CD14-positive monocyte (primary cell): ENCODE measurements at regions not wholly inside any gene's neighbourhood (a gene's known extent, or its start where the extent isn't known, plus 50 kb on each side); places are given as distances from the start of the nearest gene placed in this dataset.

ENCODE experiments used
- DNase-seq, 3 donors: peaks; one replicate each; pipeline ENCODE4 v3.0.0-alpha.2; 2011 to 2022
- H2AFZ ChIP-seq: 2 replicates; pipeline ENCODE4 v1.6.0; 2012; ENCODE audit warnings: mild to moderate bottlenecking, low read depth, low read length, inconsistent platforms; ENCODE audit not compliant: insufficient read depth, poor library complexity, severe bottlenecking
- H3K27ac ChIP-seq, 2 donors: 1 replicate in 1 of 2; 2 replicates in 1 of 2; pipeline ENCODE4 v1.5.1; 2012 to 2013; ENCODE audit warnings: low read length in 2 of 2, control low read depth in 1 of 2, inconsistent platforms in 1 of 2, low read depth in 1 of 2, mild to moderate bottlenecking in 1 of 2
- H3K27me3 ChIP-seq, 2 donors: one replicate each; pipeline versions ENCODE4 v1.6.0 to v1.6.1; 2011 to 2013; ENCODE audit warnings: low read length in 2 of 2; ENCODE audit not compliant: control insufficient read depth in 2 of 2, insufficient read depth in 2 of 2
- H3K36me3 ChIP-seq, 2 donors: replicated peaks in 1 of 2; 1 replicate in 1 of 2; 2 replicates in 1 of 2; pipeline versions ENCODE4 v1.5.1 to v1.6.1; 2012 to 2013; ENCODE audit warnings: low read length in 2 of 2, control low read depth in 1 of 2, inconsistent platforms in 1 of 2, mild to moderate bottlenecking in 1 of 2; ENCODE audit not compliant: insufficient read depth in 2 of 2, control insufficient read depth in 1 of 2
- H3K4me1 ChIP-seq, 2 donors: 1 replicate in 1 of 2; 2 replicates in 1 of 2; pipeline versions ENCODE4 v1.5.1 to v1.6.1; 2012 to 2013; ENCODE audit warnings: low read length in 2 of 2, control low read depth in 1 of 2, inconsistent platforms in 1 of 2, mild to moderate bottlenecking in 1 of 2, moderate library complexity in 1 of 2; ENCODE audit not compliant: insufficient read depth in 2 of 2, control insufficient read depth in 1 of 2
- H3K4me2 ChIP-seq: replicated peaks from 2 replicates; pipeline ENCODE3; 2012; ENCODE audit warnings: low read length, moderate library complexity, mild to moderate bottlenecking; ENCODE audit not compliant: poor library complexity, severe bottlenecking; ENCODE audit errors: extremely low read depth
- H3K4me3 ChIP-seq, 3 experiments: fragments of 200-600 bp in 1 of 3; sonication (generic) in 1 of 3; replicated peaks in 1 of 3; 1 replicate in 2 of 3; 2 replicates in 1 of 3; pipeline ENCODE4 v1.5.1; 2011 to 2013; ENCODE audit warnings: low read length in 3 of 3, mild to moderate bottlenecking in 3 of 3, control low read depth in 2 of 3, low read depth in 2 of 3, inconsistent platforms in 1 of 3, moderate library complexity in 1 of 3
- H3K79me2 ChIP-seq: 2 replicates; pipeline ENCODE4 v1.6.0; 2012; ENCODE audit warnings: mild to moderate bottlenecking, control low read depth, inconsistent platforms, low read length, moderate library complexity; ENCODE audit not compliant: insufficient read depth
- H3K9ac ChIP-seq: 2 replicates; pipeline ENCODE4 v1.6.0; 2017; ENCODE audit warnings: low read length, mild to moderate bottlenecking; ENCODE audit not compliant: insufficient read depth, poor library complexity, severe bottlenecking
- H3K9me3 ChIP-seq, 2 donors: replicated peaks in 1 of 2; 1 replicate in 1 of 2; 2 replicates in 1 of 2; pipeline versions ENCODE4 v1.5.1 to v1.6.1; 2012 to 2013; ENCODE audit warnings: low read length in 2 of 2, control low read depth in 1 of 2; ENCODE audit not compliant: control insufficient read depth in 1 of 2, insufficient read depth in 1 of 2
- H4K20me1 ChIP-seq: 2 replicates; pipeline ENCODE4 v1.6.0; 2012; ENCODE audit warnings: mild to moderate bottlenecking, low read length, control low read depth, moderate library complexity; ENCODE audit not compliant: insufficient read depth
- H3K27ac Mint-ChIP-seq, 7 donors: one replicate each; pipeline ENCODE4 v1.8.0; 2020; ENCODE audit warnings: mild to moderate bottlenecking in 7 of 7, mixed read lengths in 7 of 7, moderate library complexity in 6 of 7, inconsistent platforms in 2 of 7
- H3K27me3 Mint-ChIP-seq, 3 donors: one replicate each; pipeline ENCODE4 v1.8.0; 2021 to 2022; ENCODE audit warnings: low read depth in 3 of 3, mild to moderate bottlenecking in 3 of 3, mixed read lengths in 3 of 3, moderate library complexity in 3 of 3, inconsistent platforms in 1 of 3
- H3K36me3 Mint-ChIP-seq, 2 donors: one replicate each; pipeline ENCODE4 v1.8.0; 2020; ENCODE audit warnings: mixed read lengths in 2 of 2, inconsistent platforms in 1 of 2, mild to moderate bottlenecking in 1 of 2
- H3K4me1 Mint-ChIP-seq: one replicate; pipeline ENCODE4 v1.8.0; 2020; ENCODE audit warnings: mild to moderate bottlenecking, mixed read lengths
- H3K4me3 Mint-ChIP-seq, 2 donors: one replicate each; pipeline ENCODE4 v1.8.0; 2020; ENCODE audit warnings: mild to moderate bottlenecking in 2 of 2, mixed read lengths in 2 of 2, moderate library complexity in 1 of 2
- H3K9me3 Mint-ChIP-seq, 7 donors: one replicate each; pipeline ENCODE4 v1.8.0; 2020 to 2022; ENCODE audit warnings: mixed read lengths in 7 of 7, mild to moderate bottlenecking in 6 of 7, moderate library complexity in 6 of 7, inconsistent platforms in 2 of 7
- CTCF ChIP-seq: fragments of 200-600 bp; IDR thresholded peaks from one replicate; pipeline ENCODE4 v1.8.0; 2022; ENCODE audit warnings: antibody characterized with exemption, mild to moderate bottlenecking
- WGBS: methylation state at CpG from one replicate; pipeline ENCODE4 v1.1.5; 2013; ENCODE audit warnings: missing lambda C conversion rate; ENCODE audit not compliant: insufficient coverage; 5-methylcytosine and 5-hydroxymethylcytosine counted together
- intact Hi-C, 2 donors: fragments of 100-400 bp; cut with micrococcal nuclease; formaldehyde crosslinking; loops; one replicate each; pipeline versions ENCODE4 v1.15.0 to v1.15.1; 2023

- Histone ChIP-seq H3K4me1 (peaks cover 7 to 11% of the 10 kb centered on the region in 2 donors), H3K9ac (no peak overlapping the region), H3K36me3 (no peaks in the 10 kb centered on the region), H3K4me2 (no peak overlapping the region), H3K4me3 (no peak overlapping the region), H3K27ac (no peak overlapping the region), H4K20me1 (no peaks in the 10 kb centered on the region), H3K27me3 (no peaks in the 10 kb centered on the region), H3K79me2 (peaks cover 9% of the 10 kb centered on the region), H3K9me3 (no peaks in the 10 kb centered on the region), H2AFZ (no peak overlapping the region)
- no peak for TF ChIP-seq CTCF
- Mint-ChIP-seq H3K4me1 (peaks cover 12% of the 10 kb centered on the region), H3K27me3 (peaks cover 0 to 4% (median 0%) of the 10 kb centered on the region in 3 donors), H3K36me3 (peaks cover 3 to 7% of the 10 kb centered on the region in 2 donors), H3K9me3 (peaks cover 0 to 5% (median 0%) of the 10 kb centered on the region in 7 donors), H3K4me3 (peak overlapping the region in 1 of 2 donors; percentile 33), H3K27ac (peak overlapping the region in 1 of 7 donors; percentile 58)
- peak in 2 of 3 donors; percentile 12 to 17 for DNase-seq
- WGBS, result 0% methylated on average over 3 of the region's 7 CpGs
- intact Hi-C loops, result no loop called here
Measured at GRCh38 chr2:64711252-64711800, 57.6 kb upstream of the SERTAD2 start.

GRCh38 chr2:64713686-64714085 lies 60.0 kb upstream of the SERTAD2 start:
- TF ChIP-seq CTCF, result no peak
- H2AFZ ChIP-seq, result no peak overlapping the region
- H3K4me2 ChIP-seq, result no peak overlapping the region
- H3K36me3 Mint-ChIP-seq, result peaks cover 3 to 7% of the 10 kb centered on the region in 2 donors
- H3K9me3 Mint-ChIP-seq, result peaks cover 0 to 2% (median 0%) of the 10 kb centered on the region in 7 donors
- no peak overlapping the region for H3K27ac ChIP-seq
- no peak overlapping the region for H3K4me3 Mint-ChIP-seq
- intact Hi-C loops, result no loop called here
- no peaks in the 10 kb centered on the region for H3K27me3 ChIP-seq
- H3K4me1 Mint-ChIP-seq, result peaks cover 20% of the 10 kb centered on the region
- WGBS, result 100% methylated on average over 1 of the region's 2 CpGs
- peaks cover 0 to 4% (median 2%) of the 10 kb centered on the region in 3 donors for H3K27me3 Mint-ChIP-seq
- peaks cover 8 to 13% of the 10 kb centered on the region in 2 donors for H3K4me1 ChIP-seq
- no peaks in the 10 kb centered on the region for H4K20me1 ChIP-seq
- no peak overlapping the region for H3K9ac ChIP-seq
- DNase-seq, result no peak
- no peak overlapping the region for H3K4me3 ChIP-seq
- H3K36me3 ChIP-seq, result no peaks in the 10 kb centered on the region
- no peaks in the 10 kb centered on the region for H3K9me3 ChIP-seq
- H3K79me2 ChIP-seq, result peaks cover 5% of the 10 kb centered on the region
- no peak overlapping the region for H3K27ac Mint-ChIP-seq
